ENCODE measurements at regions not wholly inside any gene's neighbourhood (a gene's known extent, or its start where the extent isn't known, plus 50 kb on each side); places are given as distances from the start of the nearest gene placed in this dataset.

GRCh38 chr2:7954234-7954633 is 727.6 kb upstream of the ID2 start:
- Histone ChIP-seq H3K4me1 (ENCODE audit: control insufficient read depth in 2 of 2, insufficient read depth in 2 of 2, low read length in 2 of 2) (no peaks in the 10 kb centered on the region), H3K9ac (ENCODE audit: low read depth in 1 of 2, low read length in 2 of 2) (no peak overlapping the region), H3K27ac (ENCODE audit: low read depth in 2 of 2, low read length in 2 of 2) (no peak overlapping the region), H3K27me3 (ENCODE audit: control insufficient read depth in 2 of 2, insufficient read depth in 2 of 2, low read length in 2 of 2) (no peaks in the 10 kb centered on the region), H3K4me3 (ENCODE audit: low read length in 2 of 2) (no peak overlapping the region), H3K9me3 (ENCODE audit: control insufficient read depth in 2 of 2, low read length in 2 of 2) (no peaks in the 10 kb centered on the region), H3K36me3 (ENCODE audit: control insufficient read depth in 2 of 2, insufficient read depth in 2 of 2, low read length in 2 of 2) (no peaks in the 10 kb centered on the region)

- Histone ChIP-seq H3K36me3 (ENCODE audit: control insufficient read depth in 2 of 2, insufficient read depth in 2 of 2, low read length in 2 of 2) (no peaks in the 10 kb centered on the region), H3K4me3 (ENCODE audit: low read length in 2 of 2) (no peak overlapping the region)
Measured at GRCh38 chr2:7956126-7956689, 725.6 kb upstream of the ID2 start.

GRCh38 chr2:7961550-7961949 is 720.3 kb upstream of the ID2 start:
- no peaks in the 10 kb centered on the region for H3K36me3 ChIP-seq (ENCODE audit: control insufficient read depth in 2 of 2, insufficient read depth in 2 of 2, low read length in 2 of 2)
- H3K4me3 ChIP-seq (ENCODE audit: low read length in 2 of 2) = no peak overlapping the region
- no peak overlapping the region for H3K9ac ChIP-seq (ENCODE audit: low read depth in 1 of 2, low read length in 2 of 2)
- no peaks in the 10 kb centered on the region for H3K9me3 ChIP-seq (ENCODE audit: control insufficient read depth in 2 of 2, low read length in 2 of 2)
- no peaks in the 10 kb centered on the region for H3K27me3 ChIP-seq (ENCODE audit: control insufficient read depth in 2 of 2, insufficient read depth in 2 of 2, low read length in 2 of 2)
- no peaks in the 10 kb centered on the region for H3K4me1 ChIP-seq (ENCODE audit: control insufficient read depth in 2 of 2, insufficient read depth in 2 of 2, low read length in 2 of 2)
- no peak overlapping the region for H3K27ac ChIP-seq (ENCODE audit: low read depth in 2 of 2, low read length in 2 of 2)

More at GRCh38 chr2:7956126-7956689, 725.6 kb upstream of the ID2 start:
- H3K27ac ChIP-seq (ENCODE audit: low read depth in 2 of 2, low read length in 2 of 2) = no peak overlapping the region
- no peaks in the 10 kb centered on the region for H3K9me3 ChIP-seq (ENCODE audit: control insufficient read depth in 2 of 2, low read length in 2 of 2)
- H3K9ac ChIP-seq (ENCODE audit: low read depth in 1 of 2, low read length in 2 of 2) = no peak overlapping the region
- no peaks in the 10 kb centered on the region for H3K27me3 ChIP-seq (ENCODE audit: control insufficient read depth in 2 of 2, insufficient read depth in 2 of 2, low read length in 2 of 2)
- H3K4me1 ChIP-seq (ENCODE audit: control insufficient read depth in 2 of 2, insufficient read depth in 2 of 2, low read length in 2 of 2) = no peaks in the 10 kb centered on the region

GRCh38 chr2:7962161-7962560 is 719.7 kb upstream of the ID2 start:
- no peaks in the 10 kb centered on the region for H3K27me3 ChIP-seq (ENCODE audit: control insufficient read depth in 2 of 2, insufficient read depth in 2 of 2, low read length in 2 of 2)
- no peaks in the 10 kb centered on the region for H3K36me3 ChIP-seq (ENCODE audit: control insufficient read depth in 2 of 2, insufficient read depth in 2 of 2, low read length in 2 of 2)
- H3K9me3 ChIP-seq (ENCODE audit: control insufficient read depth in 2 of 2, low read length in 2 of 2) = no peaks in the 10 kb centered on the region
- no peak overlapping the region for H3K9ac ChIP-seq (ENCODE audit: low read depth in 1 of 2, low read length in 2 of 2)
- H3K4me1 ChIP-seq (ENCODE audit: control insufficient read depth in 2 of 2, insufficient read depth in 2 of 2, low read length in 2 of 2) = no peaks in the 10 kb centered on the region
- H3K4me3 ChIP-seq (ENCODE audit: low read length in 2 of 2) = no peak overlapping the region
- no peak overlapping the region for H3K27ac ChIP-seq (ENCODE audit: low read depth in 2 of 2, low read length in 2 of 2)

GRCh38 chr2:7963787-7964186 is 718.1 kb upstream of the ID2 start:
- Histone ChIP-seq H3K9ac (ENCODE audit: low read depth in 1 of 2, low read length in 2 of 2) (no peak overlapping the region), H3K27me3 (ENCODE audit: control insufficient read depth in 2 of 2, insufficient read depth in 2 of 2, low read length in 2 of 2) (no peaks in the 10 kb centered on the region), H3K36me3 (ENCODE audit: control insufficient read depth in 2 of 2, insufficient read depth in 2 of 2, low read length in 2 of 2) (no peaks in the 10 kb centered on the region), H3K27ac (ENCODE audit: low read depth in 2 of 2, low read length in 2 of 2) (no peak overlapping the region), H3K4me1 (ENCODE audit: control insufficient read depth in 2 of 2, insufficient read depth in 2 of 2, low read length in 2 of 2) (no peaks in the 10 kb centered on the region), H3K9me3 (ENCODE audit: control insufficient read depth in 2 of 2, low read length in 2 of 2) (no peaks in the 10 kb centered on the region), H3K4me3 (ENCODE audit: low read length in 2 of 2) (no peak overlapping the region)

GRCh38 chr2:7966032-7966431 is 715.8 kb upstream of the ID2 start:
- no peak overlapping the region for H3K27ac ChIP-seq (ENCODE audit: low read depth in 2 of 2, low read length in 2 of 2)
- H3K36me3 ChIP-seq (ENCODE audit: control insufficient read depth in 2 of 2, insufficient read depth in 2 of 2, low read length in 2 of 2) = no peaks in the 10 kb centered on the region
- H3K9ac ChIP-seq (ENCODE audit: low read depth in 1 of 2, low read length in 2 of 2) = no peak overlapping the region
- no peak overlapping the region for H3K4me3 ChIP-seq (ENCODE audit: low read length in 2 of 2)
- H3K4me1 ChIP-seq (ENCODE audit: control insufficient read depth in 2 of 2, insufficient read depth in 2 of 2, low read length in 2 of 2) = no peaks in the 10 kb centered on the region
- H3K27me3 ChIP-seq (ENCODE audit: control insufficient read depth in 2 of 2, insufficient read depth in 2 of 2, low read length in 2 of 2) = no peaks in the 10 kb centered on the region
- H3K9me3 ChIP-seq (ENCODE audit: control insufficient read depth in 2 of 2, low read length in 2 of 2) = no peaks in the 10 kb centered on the region

- Histone ChIP-seq H3K27ac (ENCODE audit: low read depth in 2 of 2, low read length in 2 of 2) (no peak overlapping the region), H3K4me3 (ENCODE audit: low read length in 2 of 2) (no peak overlapping the region), H3K4me1 (ENCODE audit: control insufficient read depth in 2 of 2, insufficient read depth in 2 of 2, low read length in 2 of 2) (no peaks in the 10 kb centered on the region), H3K9ac (ENCODE audit: low read depth in 1 of 2, low read length in 2 of 2) (no peak overlapping the region), H3K27me3 (ENCODE audit: control insufficient read depth in 2 of 2, insufficient read depth in 2 of 2, low read length in 2 of 2) (no peaks in the 10 kb centered on the region), H3K36me3 (ENCODE audit: control insufficient read depth in 2 of 2, insufficient read depth in 2 of 2, low read length in 2 of 2) (no peaks in the 10 kb centered on the region), H3K9me3 (ENCODE audit: control insufficient read depth in 2 of 2, low read length in 2 of 2) (no peaks in the 10 kb centered on the region)
Measured at GRCh38 chr2:7967707-7968405, 714.0 kb upstream of the ID2 start.

GRCh38 chr2:7969756-7970515 is 711.9 kb upstream of the ID2 start:
- Histone ChIP-seq H3K4me1 (ENCODE audit: control insufficient read depth in 2 of 2, insufficient read depth in 2 of 2, low read length in 2 of 2) (no peaks in the 10 kb centered on the region), H3K9me3 (ENCODE audit: control insufficient read depth in 2 of 2, low read length in 2 of 2) (no peaks in the 10 kb centered on the region), H3K4me3 (ENCODE audit: low read length in 2 of 2) (no peak overlapping the region), H3K27ac (ENCODE audit: low read depth in 2 of 2, low read length in 2 of 2) (no peak overlapping the region), H3K9ac (ENCODE audit: low read depth in 1 of 2, low read length in 2 of 2) (no peak overlapping the region), H3K36me3 (ENCODE audit: control insufficient read depth in 2 of 2, insufficient read depth in 2 of 2, low read length in 2 of 2) (no peaks in the 10 kb centered on the region), H3K27me3 (ENCODE audit: control insufficient read depth in 2 of 2, insufficient read depth in 2 of 2, low read length in 2 of 2) (no peaks in the 10 kb centered on the region)

- Histone ChIP-seq H3K9me3 (ENCODE audit: control insufficient read depth in 2 of 2, low read length in 2 of 2) (no peaks in the 10 kb centered on the region), H3K4me1 (ENCODE audit: control insufficient read depth in 2 of 2, insufficient read depth in 2 of 2, low read length in 2 of 2) (no peaks in the 10 kb centered on the region), H3K27ac (ENCODE audit: low read depth in 2 of 2, low read length in 2 of 2) (no peak overlapping the region), H3K27me3 (ENCODE audit: control insufficient read depth in 2 of 2, insufficient read depth in 2 of 2, low read length in 2 of 2) (no peaks in the 10 kb centered on the region), H3K4me3 (ENCODE audit: low read length in 2 of 2) (no peak overlapping the region), H3K36me3 (ENCODE audit: control insufficient read depth in 2 of 2, insufficient read depth in 2 of 2, low read length in 2 of 2) (no peaks in the 10 kb centered on the region), H3K9ac (ENCODE audit: low read depth in 1 of 2, low read length in 2 of 2) (no peak overlapping the region)
Measured at GRCh38 chr2:7971248-7971647, 710.6 kb upstream of the ID2 start.

- Histone ChIP-seq H3K4me3 (ENCODE audit: low read length in 2 of 2) (no peak overlapping the region), H3K27me3 (ENCODE audit: control insufficient read depth in 2 of 2, insufficient read depth in 2 of 2, low read length in 2 of 2) (no peaks in the 10 kb centered on the region), H3K9ac (ENCODE audit: low read depth in 1 of 2, low read length in 2 of 2) (no peak overlapping the region), H3K27ac (ENCODE audit: low read depth in 2 of 2, low read length in 2 of 2) (no peak overlapping the region), H3K9me3 (ENCODE audit: control insufficient read depth in 2 of 2, low read length in 2 of 2) (no peaks in the 10 kb centered on the region), H3K36me3 (ENCODE audit: control insufficient read depth in 2 of 2, insufficient read depth in 2 of 2, low read length in 2 of 2) (no peaks in the 10 kb centered on the region), H3K4me1 (ENCODE audit: control insufficient read depth in 2 of 2, insufficient read depth in 2 of 2, low read length in 2 of 2) (no peaks in the 10 kb centered on the region)
Measured at GRCh38 chr2:7971841-7972240, 710.0 kb upstream of the ID2 start.
